HFFc6 (cell line): ENCODE measurements at regions not wholly inside any gene's neighbourhood (a gene's known extent, or its start where the extent isn't known, plus 50 kb on each side); places are given as distances from the start of the nearest gene placed in this dataset.
A peak's percentile ranks its signal among the peaks of the same experiment; 100 is the strongest.

Source experiments
- DNase-seq: peaks from one replicate; pipeline ENCODE4 v3.0.0-alpha.2; 2018
- H3K27ac Mint-ChIP-seq: 2 replicates; pipeline ENCODE4 v1.8.0; 2020; ENCODE audit warnings: mild to moderate bottlenecking, mixed read lengths
- H3K27me3 Mint-ChIP-seq: 2 replicates; pipeline ENCODE4 v1.8.0; 2021; ENCODE audit warnings: mild to moderate bottlenecking, moderate library complexity, mixed read lengths; ENCODE audit not compliant: insufficient read depth
- H3K36me3 Mint-ChIP-seq: 2 replicates; pipeline ENCODE4 v1.8.0; 2021; ENCODE audit warnings: low read depth, mixed read lengths
- H3K4me1 Mint-ChIP-seq: 2 replicates; pipeline ENCODE4 v1.8.0; 2020; ENCODE audit warnings: low read depth, mixed read lengths
- H3K4me3 Mint-ChIP-seq: 2 replicates; pipeline ENCODE4 v1.8.0; 2020; ENCODE audit warnings: mild to moderate bottlenecking, moderate library complexity, mixed read lengths
- H3K9me3 Mint-ChIP-seq: 2 replicates; pipeline ENCODE4 v1.8.0; 2020; ENCODE audit warnings: mild to moderate bottlenecking, mixed read lengths
- TF ChIP-seq, protein P1 (sequence below): fragments of 200-600 bp; sonication (generic); IDR thresholded peaks from 2 replicates; pipeline ENCODE4 v1.5.0; 2021; ENCODE audit warnings: antibody characterized with exemption, mild to moderate bottlenecking

DNA sequence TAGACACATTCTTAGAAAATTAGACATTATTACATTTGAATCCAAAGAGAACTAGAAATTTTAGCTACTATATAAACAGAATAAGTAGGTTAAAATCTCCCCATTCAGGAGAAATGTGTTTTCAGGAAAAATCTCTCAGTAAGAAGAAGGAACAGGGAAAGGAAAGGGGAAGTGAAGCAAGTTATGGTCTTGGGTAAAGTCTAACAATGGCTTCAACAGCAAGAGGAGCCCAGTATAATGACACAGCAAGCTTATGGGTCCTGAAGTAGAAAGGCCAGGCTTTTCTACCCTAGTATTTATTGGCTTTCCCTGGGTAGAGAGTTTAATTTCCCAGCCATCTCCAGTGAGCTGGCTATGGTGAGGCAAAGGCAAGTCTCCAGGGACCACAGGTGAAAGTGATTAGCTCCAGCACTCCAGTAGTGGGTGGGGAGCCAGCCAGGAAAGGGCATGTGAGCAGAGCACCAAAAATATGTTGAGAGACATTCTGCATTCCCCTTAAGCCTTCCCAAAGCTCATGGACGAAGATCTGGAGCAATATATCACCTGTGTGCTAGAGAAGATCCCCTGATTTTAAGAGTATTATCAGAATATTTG, 981.7 kb downstream of the NR2F1-AS1 start:
- TF ChIP-seq, protein P1, sequence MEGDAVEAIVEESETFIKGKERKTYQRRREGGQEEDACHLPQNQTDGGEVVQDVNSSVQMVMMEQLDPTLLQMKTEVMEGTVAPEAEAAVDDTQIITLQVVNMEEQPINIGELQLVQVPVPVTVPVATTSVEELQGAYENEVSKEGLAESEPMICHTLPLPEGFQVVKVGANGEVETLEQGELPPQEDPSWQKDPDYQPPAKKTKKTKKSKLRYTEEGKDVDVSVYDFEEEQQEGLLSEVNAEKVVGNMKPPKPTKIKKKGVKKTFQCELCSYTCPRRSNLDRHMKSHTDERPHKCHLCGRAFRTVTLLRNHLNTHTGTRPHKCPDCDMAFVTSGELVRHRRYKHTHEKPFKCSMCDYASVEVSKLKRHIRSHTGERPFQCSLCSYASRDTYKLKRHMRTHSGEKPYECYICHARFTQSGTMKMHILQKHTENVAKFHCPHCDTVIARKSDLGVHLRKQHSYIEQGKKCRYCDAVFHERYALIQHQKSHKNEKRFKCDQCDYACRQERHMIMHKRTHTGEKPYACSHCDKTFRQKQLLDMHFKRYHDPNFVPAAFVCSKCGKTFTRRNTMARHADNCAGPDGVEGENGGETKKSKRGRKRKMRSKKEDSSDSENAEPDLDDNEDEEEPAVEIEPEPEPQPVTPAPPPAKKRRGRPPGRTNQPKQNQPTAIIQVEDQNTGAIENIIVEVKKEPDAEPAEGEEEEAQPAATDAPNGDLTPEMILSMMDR: no peak
- Mint-ChIP-seq H3K9me3 (no peaks in the 10 kb centered on the region), H3K4me1 (no peaks in the 10 kb centered on the region), H3K4me3 (no peak overlapping the region), H3K36me3 (no peaks in the 10 kb centered on the region), H3K27ac (no peak overlapping the region), H3K27me3 (no peaks in the 10 kb centered on the region; the same call in 1 of the 2 replicates)
- DNase-seq: no peak

DNA sequence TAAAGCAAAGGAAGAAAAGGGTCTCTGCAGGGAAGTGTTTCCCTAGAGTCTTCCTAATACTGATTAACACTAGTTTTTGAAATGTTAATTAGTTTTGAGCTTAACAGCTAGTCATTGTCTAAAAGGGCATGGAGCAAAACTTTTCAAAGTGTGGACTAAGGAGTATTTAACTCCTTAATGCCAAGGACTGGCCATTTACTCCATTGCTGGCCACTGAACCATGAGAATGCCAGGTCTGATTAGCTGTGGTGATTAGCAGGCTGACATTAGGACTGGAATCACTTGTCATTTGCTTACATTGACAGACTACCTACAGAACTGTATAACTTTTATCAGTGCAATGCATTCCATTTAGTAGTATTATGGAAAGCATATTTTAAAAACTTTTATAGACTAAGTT, 987.0 kb downstream of the NR2F1-AS1 start:
- H3K27ac Mint-ChIP-seq: no peak overlapping the region
- no peaks in the 10 kb centered on the region for H3K27me3 Mint-ChIP-seq
- no peak overlapping the region for H3K4me3 Mint-ChIP-seq
- no peak for DNase-seq
- H3K9me3 Mint-ChIP-seq: no peaks in the 10 kb centered on the region
- no peaks in the 10 kb centered on the region for H3K4me1 Mint-ChIP-seq
- TF ChIP-seq, protein P1: no peak
- no peaks in the 10 kb centered on the region for H3K36me3 Mint-ChIP-seq

DNA sequence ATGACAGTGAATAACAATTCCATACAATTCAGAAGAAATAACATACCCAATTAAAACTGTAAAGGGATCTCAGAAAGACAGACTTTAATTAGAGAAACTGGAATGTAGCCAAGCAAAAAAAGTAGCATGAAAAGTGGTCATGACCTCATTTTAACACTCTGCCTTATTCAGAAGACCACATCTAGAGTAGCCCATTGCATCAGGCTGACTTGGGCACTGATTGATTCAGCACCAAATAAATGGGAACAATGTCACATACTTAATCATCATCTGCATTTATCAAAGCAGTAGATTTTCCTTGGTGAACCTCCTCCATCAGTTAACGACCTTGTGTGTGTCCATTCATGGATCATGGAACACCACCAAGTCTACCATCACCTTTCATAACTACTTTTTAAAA, 992.1 kb downstream of the NR2F1-AS1 start:
- no peaks in the 10 kb centered on the region for H3K9me3 Mint-ChIP-seq
- H3K27ac Mint-ChIP-seq: no peak overlapping the region
- H3K27me3 Mint-ChIP-seq: no peaks in the 10 kb centered on the region; the same call in 1 of the 2 replicates
- H3K4me1 Mint-ChIP-seq: no peaks in the 10 kb centered on the region
- H3K4me3 Mint-ChIP-seq: no peak overlapping the region
- TF ChIP-seq, protein P1: no peak
- DNase-seq: no peak
- no peaks in the 10 kb centered on the region for H3K36me3 Mint-ChIP-seq

DNA sequence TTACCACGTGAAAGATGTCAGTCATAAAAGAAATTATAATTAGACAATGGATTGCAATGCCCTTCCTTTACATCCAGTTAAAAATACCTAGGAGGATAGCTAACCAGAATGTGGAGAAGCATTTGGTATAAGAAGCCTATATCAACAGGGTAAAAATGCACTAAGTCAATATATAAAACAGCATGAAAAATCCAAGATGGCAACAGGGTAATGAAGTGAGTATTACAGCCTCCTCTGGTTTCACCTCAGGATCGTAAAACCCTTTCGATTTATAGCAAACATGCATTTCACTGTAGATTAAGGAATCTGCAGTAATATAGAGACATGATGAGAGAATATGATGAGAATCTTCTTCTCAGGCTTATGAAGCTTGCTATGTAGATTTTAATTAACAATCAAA, 999.3 kb downstream of the NR2F1-AS1 start:
- DNase-seq: no peak
- Mint-ChIP-seq H3K4me1 (peaks cover 8% of the 10 kb centered on the region), H3K4me3 (no peak overlapping the region), H3K9me3 (no peaks in the 10 kb centered on the region), H3K27ac (no peak overlapping the region), H3K27me3 (no peaks in the 10 kb centered on the region; the same call in 1 of the 2 replicates), H3K36me3 (no peaks in the 10 kb centered on the region)
- TF ChIP-seq, protein P1: no peak

DNA sequence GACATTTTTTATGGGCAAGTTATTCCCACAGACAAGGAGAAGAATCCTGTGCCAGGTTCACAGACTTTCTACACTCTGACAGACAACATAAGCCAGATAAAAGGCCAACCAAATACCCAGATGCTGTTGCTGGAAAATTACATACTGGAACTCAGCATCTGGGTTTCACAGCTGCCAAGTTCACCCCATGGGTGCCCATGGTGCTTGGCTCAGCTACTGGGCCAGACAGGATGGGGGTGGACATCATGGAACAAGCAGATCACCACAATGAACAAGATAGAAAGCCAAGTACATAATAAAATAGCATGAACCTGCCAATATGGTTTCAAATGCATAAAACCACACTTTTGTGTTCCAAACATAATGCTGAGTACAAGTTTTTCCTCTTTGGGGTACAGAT, 999.8 kb downstream of the NR2F1-AS1 start:
- no peak for DNase-seq
- no peaks in the 10 kb centered on the region; the same call in 1 of the 2 replicates for H3K27me3 Mint-ChIP-seq
- H3K27ac Mint-ChIP-seq: peak overlapping the region; percentile 22; the same call in 1 of the 2 replicates
- no peaks in the 10 kb centered on the region for H3K9me3 Mint-ChIP-seq
- TF ChIP-seq, protein P1: no peak
- peaks cover 8% of the 10 kb centered on the region for H3K4me1 Mint-ChIP-seq
- H3K36me3 Mint-ChIP-seq: no peaks in the 10 kb centered on the region
- H3K4me3 Mint-ChIP-seq: no peak overlapping the region
